ENCODE measurements at regions not wholly inside any gene's neighbourhood (a gene's known extent, or its start where the extent isn't known, plus 50 kb on each side); places are given as distances from the start of the nearest gene placed in this dataset.

- no peak for TF ChIP-seq NFIC (IDR thresholded peaks at IDR 0.05; ENCODE audit: low read depth, low read length)
- TF ChIP-seq CTCF (IDR thresholded peaks at IDR 0.05 in 2 of 3, conservative IDR thresholded peaks at IDR 0.05 in 1 of 3; ENCODE audit: control insufficient read depth in 2 of 3, extremely low read depth in 1 of 3, insufficient read depth in 1 of 3, low read depth in 3 of 3, low read length in 3 of 3) = no peak
- TF ChIP-seq MYC (IDR thresholded peaks at IDR 0.05; ENCODE audit: insufficient read depth, insufficient read length, insufficient replicate concordance, low read length, severe bottlenecking) = no peak
- no peak for TF ChIP-seq BRCA1 (IDR thresholded peaks at IDR 0.05; ENCODE audit: low read depth, low read length)
- no peak for TF ChIP-seq POLR2A (IDR thresholded peaks at IDR 0.05; ENCODE audit: low read depth, low read length)
- no peak for TF ChIP-seq SMAD1 (IDR thresholded peaks at IDR 0.05; ENCODE audit: low read depth, partially characterized antibody)
Measured at GRCh38 chr5:179488491-179488890, 61.9 kb upstream of the RUFY1 start.
